HG02642 (cell line): ENCODE measurements at regions not wholly inside any gene's neighbourhood (a gene's known extent, or its start where the extent isn't known, plus 50 kb on each side); places are given as distances from the start of the nearest gene placed in this dataset.

Experiments
- ATAC-seq: cut with Tn5 transposase; IDR thresholded peaks from one replicate; pipeline ENCODE4 v1.9.1; 2021; ENCODE audit warnings: mild to moderate bottlenecking; ENCODE audit not compliant: unreplicated experiment, poor library complexity

- ATAC-seq = no peak
Observed at GRCh38 chr13:67299072-67299635, 69.0 kb upstream of the PCDH9 start.

DNA sequence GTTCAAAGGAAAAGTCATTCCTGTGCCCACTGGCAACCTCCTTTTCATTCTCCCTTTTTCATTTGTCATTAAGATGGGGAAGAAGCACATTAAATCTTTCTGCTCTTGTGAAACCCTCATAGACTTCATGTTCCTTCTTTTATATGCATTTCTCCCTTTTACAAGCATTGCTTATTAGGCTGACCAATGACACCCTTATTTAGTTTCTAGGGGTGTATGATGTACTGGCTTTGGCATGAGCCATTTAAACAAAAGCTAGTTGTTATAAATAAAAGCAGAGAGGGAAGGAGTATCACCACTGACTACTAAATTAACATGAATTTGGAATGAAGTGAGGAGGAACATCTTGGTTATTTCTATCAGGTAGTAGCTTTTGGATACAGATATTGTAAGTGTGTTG, 68.2 kb upstream of the PCDH9 start:
- no peak for ATAC-seq

DNA sequence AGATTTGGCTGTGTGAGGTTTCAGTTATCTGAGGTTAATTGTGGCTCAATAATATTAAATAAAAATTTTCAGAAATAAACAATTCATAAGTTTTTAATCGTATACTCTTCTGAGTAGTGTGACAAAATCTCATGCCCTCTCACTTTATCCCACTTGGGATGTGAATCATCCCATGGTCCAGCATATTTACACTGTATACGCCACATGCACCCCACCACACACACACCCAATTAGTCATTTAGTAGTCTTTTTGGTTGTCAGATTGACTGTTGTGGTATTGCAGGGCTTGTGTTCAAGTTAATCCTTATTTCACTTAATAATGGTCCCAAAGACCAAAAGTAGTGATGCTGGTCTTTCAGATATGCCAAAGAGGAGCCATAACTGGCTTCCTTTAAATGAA, 66.4 kb upstream of the PCDH9 start:
- ATAC-seq = no peak

DNA sequence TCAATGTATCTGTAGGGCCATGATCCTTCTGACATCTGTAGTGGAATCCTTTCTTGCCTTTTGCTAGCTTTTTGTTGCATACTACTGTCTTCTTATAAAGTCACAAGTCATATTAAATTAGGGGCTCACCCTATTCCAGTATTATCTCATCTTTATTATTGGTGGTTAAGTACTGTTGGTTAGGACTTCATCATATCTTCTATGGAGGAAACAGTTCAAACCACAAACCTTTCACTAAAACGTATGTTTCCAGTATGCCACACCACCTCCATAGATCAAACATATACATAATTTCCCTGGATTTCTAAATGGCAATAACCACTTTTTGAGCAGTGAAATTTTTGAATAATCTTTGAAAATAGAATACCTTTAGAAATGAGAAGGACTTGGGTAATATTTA, 62.8 kb upstream of the PCDH9 start:
- no peak for ATAC-seq

DNA sequence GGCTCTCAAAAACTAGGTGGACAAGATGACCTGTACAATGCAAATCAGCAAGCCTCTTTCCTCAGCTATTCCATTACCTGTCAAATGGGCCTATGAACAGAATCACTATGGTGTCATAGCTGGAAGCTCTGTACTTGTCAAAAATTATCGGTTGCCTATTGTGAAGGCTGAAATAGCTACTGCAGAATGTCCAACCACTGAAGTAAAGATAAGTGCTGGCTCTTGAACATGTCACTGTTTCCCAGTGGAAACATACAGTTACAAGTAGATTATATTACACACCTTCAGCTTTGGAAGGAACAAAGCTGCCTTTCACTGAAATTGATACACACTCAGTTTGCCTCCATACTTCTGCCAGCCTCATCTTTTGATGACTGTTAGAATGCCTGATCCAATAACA, 55.5 kb upstream of the PCDH9 start:
- ATAC-seq = no peak

- ATAC-seq = no peak
Observed at GRCh38 chr13:67283637-67284036, 53.5 kb upstream of the PCDH9 start.

DNA sequence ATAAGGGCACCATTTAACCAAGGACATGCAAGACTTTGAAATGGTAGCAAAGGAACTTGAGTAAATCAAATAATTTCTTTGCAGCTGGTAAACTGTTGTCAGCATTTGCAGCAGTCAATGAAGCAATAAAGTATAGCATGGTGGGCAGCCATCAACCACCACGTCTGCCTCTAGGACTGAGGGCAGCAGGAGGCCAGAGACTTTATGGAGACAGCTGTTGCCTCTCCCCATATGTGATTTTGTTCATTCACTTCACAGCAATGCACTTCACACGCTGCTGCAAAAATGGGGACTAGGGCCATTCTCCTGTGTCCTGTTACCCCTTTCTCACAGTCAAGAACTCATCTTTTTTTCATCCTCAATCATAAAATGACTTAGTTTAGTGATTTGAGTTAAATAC, 51.3 kb upstream of the PCDH9 start:
- no peak for ATAC-seq
